ENCODE measurements at regions not wholly inside any gene's neighbourhood (a gene's known extent, or its start where the extent isn't known, plus 50 kb on each side); places are given as distances from the start of the nearest gene placed in this dataset.

- Histone ChIP-seq H3K27me3 (ENCODE audit: control insufficient read depth in 4 of 4, insufficient read depth in 4 of 4, low read length in 3 of 4) (no peaks in the 10 kb centered on the region), H3K9me3 (ENCODE audit: control insufficient read depth in 4 of 4, low read length in 3 of 4) (no peaks in the 10 kb centered on the region), H3K4me3 (ENCODE audit: low read depth in 1 of 3, low read length in 3 of 3) (peak overlapping the region in 1 of 3 donors; percentile 15), H3K27ac (ENCODE audit: low read depth in 1 of 2, low read length in 2 of 2) (peak overlapping the region; percentile 90 to 95), H3K4me1 (ENCODE audit: control insufficient read depth in 4 of 4, insufficient read depth in 4 of 4, low read length in 3 of 4) (peaks cover 0 to 37% (median 31%) of the 10 kb centered on the region in 4 donors), H3K9ac (ENCODE audit: low read depth in 1 of 2, low read length in 2 of 2) (peak overlapping the region in 1 of 2 donors; percentile 66), H3K36me3 (ENCODE audit: control insufficient read depth in 4 of 4, insufficient read depth in 3 of 4, low read depth in 1 of 4, low read length in 3 of 4) (no peaks in the 10 kb centered on the region)
- DNase-seq (ENCODE audit: low spot score) = peak; percentile 80
- TF ChIP-seq FOXA1 (IDR thresholded peaks at IDR 0.05) (peak; percentile 55), GABPA (IDR thresholded peaks at IDR 0.05 in 1 of 2, conservative IDR thresholded peaks at IDR 0.05 in 1 of 2) (no peak), TAF1 (conservative IDR thresholded peaks at IDR 0.05) (no peak), YY1 (IDR thresholded peaks at IDR 0.05) (peak; percentile 78), SP1 (IDR thresholded peaks at IDR 0.05) (peak; percentile 98), REST (IDR thresholded peaks at IDR 0.05) (peak; percentile 88), NR2F2 (IDR thresholded peaks at IDR 0.05) (peak; percentile 80), ZBTB33 (IDR thresholded peaks at IDR 0.05) (peak; percentile 79), RXRA (IDR thresholded peaks at IDR 0.05) (peak; percentile 98 to 99), EGR1 (IDR thresholded peaks at IDR 0.05; ENCODE audit: low read depth in 2 of 2) (peak in 1 of 2 donors; percentile 46), JUND (IDR thresholded peaks at IDR 0.05) (peak; percentile 64 to 86), HNF4G (IDR thresholded peaks at IDR 0.05) (peak; percentile 72), ATF3 (IDR thresholded peaks at IDR 0.05) (peak; percentile 58), FOXA2 (IDR thresholded peaks at IDR 0.05) (peak; percentile 79), RAD21 (IDR thresholded peaks at IDR 0.05) (peak; percentile 55 to 73), HNF4A (conservative IDR thresholded peaks at IDR 0.05) (peak; percentile 86 to 92)
- TF ChIP-seq, protein P1, sequence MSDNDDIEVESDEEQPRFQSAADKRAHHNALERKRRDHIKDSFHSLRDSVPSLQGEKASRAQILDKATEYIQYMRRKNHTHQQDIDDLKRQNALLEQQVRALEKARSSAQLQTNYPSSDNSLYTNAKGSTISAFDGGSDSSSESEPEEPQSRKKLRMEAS (IDR thresholded peaks at IDR 0.05) = peak; percentile 77
- TF ChIP-seq, protein P2, sequence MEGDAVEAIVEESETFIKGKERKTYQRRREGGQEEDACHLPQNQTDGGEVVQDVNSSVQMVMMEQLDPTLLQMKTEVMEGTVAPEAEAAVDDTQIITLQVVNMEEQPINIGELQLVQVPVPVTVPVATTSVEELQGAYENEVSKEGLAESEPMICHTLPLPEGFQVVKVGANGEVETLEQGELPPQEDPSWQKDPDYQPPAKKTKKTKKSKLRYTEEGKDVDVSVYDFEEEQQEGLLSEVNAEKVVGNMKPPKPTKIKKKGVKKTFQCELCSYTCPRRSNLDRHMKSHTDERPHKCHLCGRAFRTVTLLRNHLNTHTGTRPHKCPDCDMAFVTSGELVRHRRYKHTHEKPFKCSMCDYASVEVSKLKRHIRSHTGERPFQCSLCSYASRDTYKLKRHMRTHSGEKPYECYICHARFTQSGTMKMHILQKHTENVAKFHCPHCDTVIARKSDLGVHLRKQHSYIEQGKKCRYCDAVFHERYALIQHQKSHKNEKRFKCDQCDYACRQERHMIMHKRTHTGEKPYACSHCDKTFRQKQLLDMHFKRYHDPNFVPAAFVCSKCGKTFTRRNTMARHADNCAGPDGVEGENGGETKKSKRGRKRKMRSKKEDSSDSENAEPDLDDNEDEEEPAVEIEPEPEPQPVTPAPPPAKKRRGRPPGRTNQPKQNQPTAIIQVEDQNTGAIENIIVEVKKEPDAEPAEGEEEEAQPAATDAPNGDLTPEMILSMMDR (IDR thresholded peaks at IDR 0.05; ENCODE audit: low read depth, low read length, missing input control) = no peak
- 36% methylated on average over 13 of the region's 13 CpGs for WGBS
Measured at GRCh38 chr12:115088995-115089841, 405.2 kb upstream of the TBX3 start.

Measured in liver (tissue), 8 donors.